Heart right ventricle (tissue), 16 donors: ENCODE measurements at regions not wholly inside any gene's neighbourhood (a gene's known extent, or its start where the extent isn't known, plus 50 kb on each side); places are given as distances from the start of the nearest gene placed in this dataset.

Source experiments
- ATAC-seq, 8 donors: fragments of 200-7000 bp; cut with Tn5 transposase; one replicate each; pipeline ENCODE4 v1.9.1; 2020; ENCODE audit warnings: mild to moderate bottlenecking in 8 of 8, moderate library complexity in 8 of 8, moderate number of reproducible peaks in 1 of 8
- DNase-seq, 2 donors: peaks; one replicate each; pipeline ENCODE4 v3.0.0-alpha.2; 2020
- H3K27ac ChIP-seq, 10 donors: fragments of 200-600 bp; sonication (generic) in 2 of 10; one replicate each; pipeline versions ENCODE4 v1.5.0 to v1.8.0; 2020 to 2022; ENCODE audit warnings: mild to moderate bottlenecking in 3 of 10
- H3K27me3 ChIP-seq, 7 donors: fragments of 200-600 bp; one replicate each; pipeline ENCODE4 v1.8.0; 2021 to 2022; ENCODE audit warnings: mild to moderate bottlenecking in 2 of 7
- H3K36me3 ChIP-seq, 9 donors: fragments of 200-600 bp; sonication (generic) in 1 of 9; one replicate each; pipeline versions ENCODE4 v1.5.0 to v1.8.0; 2020 to 2022; ENCODE audit warnings: mild to moderate bottlenecking in 2 of 9
- H3K4me1 ChIP-seq, 9 donors: fragments of 200-600 bp; sonication (generic) in 1 of 9; one replicate each; pipeline versions ENCODE4 v1.5.0 to v1.8.0; 2020 to 2022; ENCODE audit warnings: mild to moderate bottlenecking in 4 of 9
- H3K4me3 ChIP-seq, 10 donors: fragments of 200-600 bp; sonication (generic) in 2 of 10; one replicate each; pipeline versions ENCODE4 v1.5.0 to v1.8.0; 2020 to 2022; ENCODE audit warnings: mild to moderate bottlenecking in 7 of 10, moderate library complexity in 2 of 10
- H3K9me3 ChIP-seq, 11 donors: fragments of 200-600 bp in 10 of 11; sonication (generic) in 2 of 11; one replicate each; pipeline versions ENCODE4 v1.5.0 to v1.8.0; 2013 to 2022; ENCODE audit warnings: mild to moderate bottlenecking in 2 of 11, control low read depth in 1 of 11, moderate library complexity in 1 of 11
- WGBS, 2 donors: extraction: QIAGEN DNeasy Blood & Tissue Kit; methylation state at CpG; one replicate each; pipeline ENCODE4 v1.1.7; 2013; ENCODE audit warnings: inconsistent platforms in 1 of 2; 5-methylcytosine and 5-hydroxymethylcytosine counted together
- intact Hi-C, 10 donors: fragments of 100-400 bp; cut with DNase I; formaldehyde crosslinking; loops; one replicate each; pipeline versions ENCODE4 v1.11.1 to v1.14.2; 2022
- TF ChIP-seq, protein P1 (sequence below), 9 donors: fragments of 200-600 bp; sonication (generic) in 2 of 9; IDR thresholded peaks; one replicate each; pipeline versions ENCODE4 v1.5.0 to v1.8.0; 2021 to 2022; ENCODE audit warnings: antibody characterized with exemption in 9 of 9, mild to moderate bottlenecking in 5 of 9, moderate library complexity in 1 of 9
- donor health status: Arrhythmogenic right ventricular cardiomyopathy.
- donor health status: ischemic (EF 13 %, LVEDD 7.1; RV severe dilation, severe dysfunction).
- donor health status: healthy with polysubstance abuse.
- donor health status: DM: no; HTN: yes; CAD: no.
- donor health status: DM: no; HTN: no; CAD: no.
- donor health status: ischemic (EF 25% LVEDD 6.9; RV normal size, moderate dysfunction).
- donor health status: ischemic (EF 25% LVEDD 5.7; RV mildly dilated, moderate dysfunction).
- donor health status: healthy.
- donor health status: DM: yes; HTN: yes; CAD: no.
- donor health status: Ischemic cardiomyopathy.
- donor health status: ischemic (EF 35%, LVEDD 5.7; RV mildly dilated, moderate dysfunction).
- donor health status: nonischemic (EF 11% LVEDD 7.7; RV severe dilation, severe dysfunction).
- donor health status: DM: yes; HTN: yes; CAD: no.
- donor health status: PGD.
- donor health status: ischemic (EF 29% LVEDD 5.4; RV normal size, mild dysfunction).
- donor health status: nonischemic (EF 23%, LVEDD 6.1; RV moderate dilation, normal function).

GRCh38 chr2:79210274-79210917 is 50.8 kb upstream of the REG3A start:
- DNase-seq (no peak), ATAC-seq (no peak)
- Histone ChIP-seq H3K4me3 (no peak overlapping the region), H3K9me3 (no peaks in the 10 kb centered on the region), H3K27ac (no peak overlapping the region), H3K27me3 (no peaks in the 10 kb centered on the region), H3K4me1 (no peaks in the 10 kb centered on the region), H3K36me3 (no peaks in the 10 kb centered on the region)
- WGBS, 2 donors: 81 to 84% methylated on average over 2 of the region's 2 CpGs
- TF ChIP-seq, protein P1, sequence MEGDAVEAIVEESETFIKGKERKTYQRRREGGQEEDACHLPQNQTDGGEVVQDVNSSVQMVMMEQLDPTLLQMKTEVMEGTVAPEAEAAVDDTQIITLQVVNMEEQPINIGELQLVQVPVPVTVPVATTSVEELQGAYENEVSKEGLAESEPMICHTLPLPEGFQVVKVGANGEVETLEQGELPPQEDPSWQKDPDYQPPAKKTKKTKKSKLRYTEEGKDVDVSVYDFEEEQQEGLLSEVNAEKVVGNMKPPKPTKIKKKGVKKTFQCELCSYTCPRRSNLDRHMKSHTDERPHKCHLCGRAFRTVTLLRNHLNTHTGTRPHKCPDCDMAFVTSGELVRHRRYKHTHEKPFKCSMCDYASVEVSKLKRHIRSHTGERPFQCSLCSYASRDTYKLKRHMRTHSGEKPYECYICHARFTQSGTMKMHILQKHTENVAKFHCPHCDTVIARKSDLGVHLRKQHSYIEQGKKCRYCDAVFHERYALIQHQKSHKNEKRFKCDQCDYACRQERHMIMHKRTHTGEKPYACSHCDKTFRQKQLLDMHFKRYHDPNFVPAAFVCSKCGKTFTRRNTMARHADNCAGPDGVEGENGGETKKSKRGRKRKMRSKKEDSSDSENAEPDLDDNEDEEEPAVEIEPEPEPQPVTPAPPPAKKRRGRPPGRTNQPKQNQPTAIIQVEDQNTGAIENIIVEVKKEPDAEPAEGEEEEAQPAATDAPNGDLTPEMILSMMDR (IDR thresholded peaks at IDR 0.05): no peak
- intact Hi-C loops: no loop called here
